ENCODE measurements at regions not wholly inside any gene's neighbourhood (a gene's known extent, or its start where the extent isn't known, plus 50 kb on each side); places are given as distances from the start of the nearest gene placed in this dataset.

DNA sequence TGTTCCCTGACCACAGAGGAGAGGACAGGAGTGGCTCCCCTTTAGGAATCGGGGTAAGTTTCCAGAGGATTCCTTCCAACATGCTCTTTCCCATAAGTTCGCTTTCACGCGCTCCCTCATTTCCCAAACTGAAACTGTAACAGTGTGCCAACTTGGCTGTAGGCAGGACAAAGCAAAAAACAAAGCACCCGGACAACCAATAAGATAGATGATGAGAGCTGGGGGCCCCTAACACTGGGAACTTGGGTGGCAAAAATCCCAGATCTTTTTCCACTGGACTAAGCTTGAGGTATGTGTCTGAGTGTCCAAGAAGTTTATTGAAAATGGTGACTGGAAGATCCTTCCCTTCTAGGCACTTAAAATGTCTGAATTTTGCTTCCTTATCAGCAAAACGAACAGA lies 258.7 kb upstream of the IL12B start:
- TF ChIP-seq EZH2 (IDR thresholded peaks at IDR 0.05; ENCODE audit: insufficient read depth, poor library complexity, severe bottlenecking) (no peak), EZH2phosphoT487 (IDR thresholded peaks at IDR 0.05; ENCODE audit: insufficient read depth, low read depth) (no peak)

All from GM23248 (cell line).